Ascending aorta (tissue), 2 donors: ENCODE measurements at regions not wholly inside any gene's neighbourhood (a gene's known extent, or its start where the extent isn't known, plus 50 kb on each side); places are given as distances from the start of the nearest gene placed in this dataset.

ENCODE experiments used
- DNase-seq, 2 donors: peaks; one replicate each; pipeline ENCODE4 v3.0.0-alpha.2; 2019; ENCODE audit warnings: low spot score in 2 of 2
- H3K27ac ChIP-seq, 2 donors: fragments of 200-600 bp; sonication (generic); one replicate each; pipeline ENCODE4 v1.5.1; 2016 to 2017; ENCODE audit warnings: mild to moderate bottlenecking in 1 of 2
- H3K27me3 ChIP-seq: fragments of 200-600 bp; sonication (generic); one replicate; pipeline ENCODE4 v1.5.1; 2017
- H3K36me3 ChIP-seq, 2 donors: fragments of 200-600 bp; sonication (generic); one replicate each; pipeline ENCODE4 v1.5.1; 2016
- H3K4me1 ChIP-seq, 2 donors: fragments of 200-600 bp; sonication (generic); one replicate each; pipeline ENCODE4 v1.5.1; 2016 to 2017; ENCODE audit warnings: mild to moderate bottlenecking in 1 of 2
- H3K4me3 ChIP-seq, 2 donors: fragments of 200-600 bp; sonication (generic); one replicate each; pipeline ENCODE4 v1.5.1; 2016 to 2017; ENCODE audit warnings: mild to moderate bottlenecking in 1 of 2
- H3K9me3 ChIP-seq, 2 donors: fragments of 200-600 bp; sonication (generic); one replicate each; pipeline ENCODE4 v1.5.1; 2016
- CTCF ChIP-seq, 3 experiments: fragments of 200-600 bp in 2 of 3; fragments of 450-650 bp in 1 of 3; sonication (generic) in 2 of 3; IDR thresholded peaks; one replicate each; pipeline ENCODE4 v1.5.1; 2016 to 2019; ENCODE audit warnings: antibody characterized with exemption in 3 of 3, mild to moderate bottlenecking in 1 of 3, moderate library complexity in 1 of 3
- intact Hi-C: fragments of 100-400 bp; cut with DNase I; formaldehyde crosslinking; loops from one replicate; pipeline ENCODE4 v1.15.1; 2023

GRCh38 chrX:861340-861890, 230.8 kb downstream of the SHOX start:
- H3K4me3 ChIP-seq: no peak overlapping the region
- TF ChIP-seq CTCF (IDR thresholded peaks at IDR 0.05): no peak
- H3K27ac ChIP-seq: no peak overlapping the region
- DNase-seq: no peak
- no peaks in the 10 kb centered on the region for H3K36me3 ChIP-seq
- intact Hi-C loops: no loop called here
- H3K4me1 ChIP-seq: no peaks in the 10 kb centered on the region
- H3K9me3 ChIP-seq: no peaks in the 10 kb centered on the region
- H3K27me3 ChIP-seq: no peaks in the 10 kb centered on the region

GRCh38 chrX:859329-859728, 228.7 kb downstream of the SHOX start:
- Histone ChIP-seq H3K36me3 (no peaks in the 10 kb centered on the region), H3K4me1 (no peaks in the 10 kb centered on the region), H3K4me3 (no peak overlapping the region), H3K27ac (no peak overlapping the region), H3K27me3 (no peaks in the 10 kb centered on the region), H3K9me3 (no peaks in the 10 kb centered on the region)
- no peak for DNase-seq
- TF ChIP-seq CTCF (IDR thresholded peaks at IDR 0.05): no peak
- intact Hi-C loops: no loop called here

- no peak for DNase-seq
- intact Hi-C loops: no loop called here
- Histone ChIP-seq H3K4me3 (no peak overlapping the region), H3K27me3 (no peaks in the 10 kb centered on the region), H3K4me1 (no peaks in the 10 kb centered on the region), H3K27ac (no peak overlapping the region), H3K9me3 (no peaks in the 10 kb centered on the region), H3K36me3 (no peaks in the 10 kb centered on the region)
- no peak for TF ChIP-seq CTCF (IDR thresholded peaks at IDR 0.05)
Observed at GRCh38 chrX:858542-859078, 228.0 kb downstream of the SHOX start.

GRCh38 chrX:857376-857775, 226.8 kb downstream of the SHOX start:
- H3K27me3 ChIP-seq: no peaks in the 10 kb centered on the region
- intact Hi-C loops: no loop called here
- no peak overlapping the region for H3K4me3 ChIP-seq
- H3K4me1 ChIP-seq: no peaks in the 10 kb centered on the region
- DNase-seq: no peak
- H3K27ac ChIP-seq: no peak overlapping the region
- H3K36me3 ChIP-seq: no peaks in the 10 kb centered on the region
- no peak for TF ChIP-seq CTCF (IDR thresholded peaks at IDR 0.05)
- H3K9me3 ChIP-seq: no peaks in the 10 kb centered on the region

- no peaks in the 10 kb centered on the region for H3K4me1 ChIP-seq
- H3K27ac ChIP-seq: no peak overlapping the region
- no peak overlapping the region for H3K4me3 ChIP-seq
- DNase-seq: no peak
- no peaks in the 10 kb centered on the region for H3K9me3 ChIP-seq
- no peak for TF ChIP-seq CTCF (IDR thresholded peaks at IDR 0.05)
- H3K27me3 ChIP-seq: no peaks in the 10 kb centered on the region
- intact Hi-C loops: no loop called here
- H3K36me3 ChIP-seq: no peaks in the 10 kb centered on the region
Observed at GRCh38 chrX:856566-857290, 226.1 kb downstream of the SHOX start.
